ENCODE measurements at regions not wholly inside any gene's neighbourhood (a gene's known extent, or its start where the extent isn't known, plus 50 kb on each side); places are given as distances from the start of the nearest gene placed in this dataset.

DNA sequence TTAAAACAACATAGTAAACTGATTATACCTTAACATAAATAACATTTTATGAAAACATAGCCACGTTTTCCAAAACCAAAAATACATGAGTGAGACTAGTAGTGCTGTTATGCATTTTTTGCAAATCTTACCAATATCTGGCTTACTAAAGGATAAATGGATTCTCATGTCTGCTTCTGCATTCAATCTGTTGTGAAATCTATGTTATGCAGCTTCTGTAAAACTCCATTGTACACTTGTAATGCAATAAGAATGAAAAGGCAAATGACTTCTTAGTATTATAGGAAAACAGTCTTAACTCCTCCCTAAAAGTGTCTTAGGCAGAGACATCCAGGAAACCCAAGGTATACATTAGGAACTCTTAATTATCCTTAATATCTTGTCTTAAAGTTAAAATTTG, 330.9 kb upstream of the THBS1 start:
- TF ChIP-seq POLR2A (IDR thresholded peaks at IDR 0.05), result no peak
- TF ChIP-seq, protein P1, sequence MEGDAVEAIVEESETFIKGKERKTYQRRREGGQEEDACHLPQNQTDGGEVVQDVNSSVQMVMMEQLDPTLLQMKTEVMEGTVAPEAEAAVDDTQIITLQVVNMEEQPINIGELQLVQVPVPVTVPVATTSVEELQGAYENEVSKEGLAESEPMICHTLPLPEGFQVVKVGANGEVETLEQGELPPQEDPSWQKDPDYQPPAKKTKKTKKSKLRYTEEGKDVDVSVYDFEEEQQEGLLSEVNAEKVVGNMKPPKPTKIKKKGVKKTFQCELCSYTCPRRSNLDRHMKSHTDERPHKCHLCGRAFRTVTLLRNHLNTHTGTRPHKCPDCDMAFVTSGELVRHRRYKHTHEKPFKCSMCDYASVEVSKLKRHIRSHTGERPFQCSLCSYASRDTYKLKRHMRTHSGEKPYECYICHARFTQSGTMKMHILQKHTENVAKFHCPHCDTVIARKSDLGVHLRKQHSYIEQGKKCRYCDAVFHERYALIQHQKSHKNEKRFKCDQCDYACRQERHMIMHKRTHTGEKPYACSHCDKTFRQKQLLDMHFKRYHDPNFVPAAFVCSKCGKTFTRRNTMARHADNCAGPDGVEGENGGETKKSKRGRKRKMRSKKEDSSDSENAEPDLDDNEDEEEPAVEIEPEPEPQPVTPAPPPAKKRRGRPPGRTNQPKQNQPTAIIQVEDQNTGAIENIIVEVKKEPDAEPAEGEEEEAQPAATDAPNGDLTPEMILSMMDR (IDR thresholded peaks at IDR 0.05), result no peak

All from esophagus squamous epithelium (tissue), 4 donors.